H1 (cell line): ENCODE measurements at regions not wholly inside any gene's neighbourhood (a gene's known extent, or its start where the extent isn't known, plus 50 kb on each side); places are given as distances from the start of the nearest gene placed in this dataset.
A peak's percentile ranks its signal among the peaks of the same experiment; 100 is the strongest.

Source experiments
- CTCF ChIA-PET: fragments of 300-600 bp; sonication (Branson Sonifier 250); formaldehyde crosslinking; loops from one replicate; lab custom pipeline; 2021; ENCODE audit not compliant: partially characterized antibody; lab: Charles Lee
- POLR2A ChIA-PET: fragments of 300-600 bp; sonication (Branson Sonifier 250); formaldehyde crosslinking; loops from one replicate; lab custom pipeline; 2021; ENCODE audit warnings: inconsistent platforms; ENCODE audit not compliant: partially characterized antibody; lab: Charles Lee
- DNase-seq, 2 experiments: peaks; one replicate each; pipeline versions ENCODE4 v3.0.0 to v3.0.0-alpha.2; 2010 to 2022; ENCODE audit warnings: low spot score in 2 of 2, low read depth in 1 of 2, mixed read lengths in 1 of 2
- FAIRE-seq: peaks from 2 replicates; lab custom pipeline; 2011; peaks lifted over from hg19 to GRCh38; lab: Jason Lieb, UNC
- H2AFZ ChIP-seq: 2 replicates; pipeline ENCODE4 v1.8.1; 2012; ENCODE audit warnings: low read length, inconsistent platforms
- H2AK5ac ChIP-seq: 2 replicates; pipeline ENCODE4 v1.6.1; 2013; ENCODE audit warnings: low read depth, low read length
- H2BK120ac ChIP-seq: replicated peaks from 2 replicates; pipeline ENCODE3; 2013; ENCODE audit warnings: low read depth, low read length, inconsistent platforms
- H2BK12ac ChIP-seq: 2 replicates; pipeline ENCODE4 v1.6.1; 2013; ENCODE audit warnings: low read depth, low read length
- H2BK15ac ChIP-seq: 2 replicates; pipeline ENCODE4 v1.6.1; 2013; ENCODE audit warnings: low read length
- H2BK20ac ChIP-seq: 2 replicates; pipeline ENCODE4 v1.6.1; 2013; ENCODE audit warnings: low read length
- H2BK5ac ChIP-seq: 2 replicates; pipeline ENCODE4 v1.6.1; 2013; ENCODE audit warnings: low read depth, low read length
- H3K14ac ChIP-seq: 2 replicates; pipeline ENCODE4 v1.6.1; 2013; ENCODE audit warnings: inconsistent platforms; ENCODE audit not compliant: insufficient read length
- H3K18ac ChIP-seq: 2 replicates; pipeline ENCODE4 v1.6.1; 2013; ENCODE audit warnings: low read length; ENCODE audit errors: extremely low read depth
- H3K23ac ChIP-seq: 2 replicates; pipeline ENCODE4 v1.6.1; 2013; ENCODE audit warnings: inconsistent platforms; ENCODE audit not compliant: insufficient read length
- H3K23me2 ChIP-seq: 2 replicates; pipeline ENCODE4 v1.6.1; 2013; ENCODE audit warnings: low read depth, low read length
- H3K27ac ChIP-seq: 2 replicates; pipeline ENCODE4 v1.6.1; 2011; ENCODE audit warnings: low read depth, low read length, inconsistent platforms
- H3K27me3 ChIP-seq, 4 experiments: replicated peaks in 1 of 4; 1 replicate in 1 of 4; 2 replicates in 3 of 4; pipeline versions ENCODE4 v1.6.1 to v1.8.1; 2011 to 2013; ENCODE audit warnings: low read length in 3 of 4, mild to moderate bottlenecking in 3 of 4, inconsistent platforms in 2 of 4, mixed read lengths in 2 of 4, moderate library complexity in 1 of 4; ENCODE audit not compliant: control insufficient read depth in 3 of 4, insufficient read depth in 3 of 4; ENCODE audit errors: extremely low read depth in 1 of 4
- H3K36me3 ChIP-seq, 4 experiments: 2 replicates each; pipeline versions ENCODE4 v1.6.1 to v1.8.1; 2011 to 2013; ENCODE audit warnings: mild to moderate bottlenecking in 4 of 4, low read length in 3 of 4, moderate library complexity in 2 of 4, control low read depth in 1 of 4, inconsistent platforms in 1 of 4; ENCODE audit not compliant: insufficient read depth in 4 of 4, control insufficient read depth in 2 of 4
- H3K4ac ChIP-seq: replicated peaks from 2 replicates; pipeline ENCODE3; 2013; ENCODE audit warnings: low read length, low read depth, mixed read lengths, inconsistent platforms; ENCODE audit not compliant: insufficient read length
- H3K4me1 ChIP-seq, 4 experiments: replicated peaks in 1 of 4; 1 replicate in 1 of 4; 2 replicates in 3 of 4; pipeline versions ENCODE4 v1.6.1 to v1.8.1; 2011 to 2013; ENCODE audit warnings: low read length in 3 of 4, inconsistent platforms in 2 of 4, mixed read lengths in 1 of 4; ENCODE audit not compliant: insufficient read depth in 4 of 4, control insufficient read depth in 3 of 4
- H3K4me2 ChIP-seq, 2 experiments: 2 replicates each; pipeline versions ENCODE4 v1.6.1 to v1.8.1; 2011 to 2013; ENCODE audit warnings: low read depth in 2 of 2, low read length in 2 of 2, control low read depth in 1 of 2, inconsistent platforms in 1 of 2, mild to moderate bottlenecking in 1 of 2; ENCODE audit not compliant: insufficient read depth in 1 of 2
- H3K4me3 ChIP-seq, 4 experiments: fragments of 200-600, 300-600 bp in 1 of 4; sonication (generic), shearing (Covaris generic), sonication (Bioruptor Twin) in 1 of 4; 2 replicates each; pipeline versions ENCODE4 v1.5.1 to v1.8.1; 2011 to 2016; ENCODE audit warnings: low read length in 4 of 4, low read depth in 3 of 4, control low read depth in 2 of 4, inconsistent platforms in 2 of 4, mild to moderate bottlenecking in 2 of 4, mixed read lengths in 1 of 4, moderate library complexity in 1 of 4; ENCODE audit not compliant: insufficient read depth in 2 of 4; ENCODE audit errors: extremely low read depth in 1 of 4
- H3K56ac ChIP-seq: replicated peaks from 2 replicates; pipeline ENCODE3; 2013; ENCODE audit warnings: low read depth, mild to moderate bottlenecking, mixed read lengths, low read length, inconsistent platforms; ENCODE audit not compliant: insufficient read length
- H3K79me1 ChIP-seq: 2 replicates; pipeline ENCODE4 v1.6.1; 2013; ENCODE audit warnings: low read depth, low read length, control low read depth
- H3K79me2 ChIP-seq, 2 experiments: 2 replicates each; pipeline versions ENCODE4 v1.6.1 to v1.8.1; 2012 to 2013; ENCODE audit warnings: low read length in 2 of 2, mild to moderate bottlenecking in 2 of 2, inconsistent platforms in 1 of 2; ENCODE audit not compliant: insufficient read depth in 2 of 2, control insufficient read depth in 1 of 2
- H3K9ac ChIP-seq, 4 experiments: replicated peaks in 1 of 4; 1 replicate in 1 of 4; 2 replicates in 3 of 4; pipeline versions ENCODE4 v1.6.1 to v1.8.1; 2011 to 2013; ENCODE audit warnings: low read depth in 3 of 4, low read length in 3 of 4, control low read depth in 2 of 4, mild to moderate bottlenecking in 2 of 4, moderate library complexity in 2 of 4, inconsistent platforms in 1 of 4; ENCODE audit errors: extremely low read depth in 1 of 4
- H3K9me3 ChIP-seq, 2 experiments: 2 replicates each; pipeline versions ENCODE4 v1.6.1 to v1.8.1; 2012 to 2013; ENCODE audit warnings: mild to moderate bottlenecking in 2 of 2, moderate library complexity in 2 of 2, control low read depth in 1 of 2, inconsistent platforms in 1 of 2, low read depth in 1 of 2, low read length in 1 of 2, mixed read lengths in 1 of 2; ENCODE audit not compliant: insufficient read depth in 2 of 2
- H4K20me1 ChIP-seq, 2 experiments: replicated peaks in 1 of 2; 2 replicates each; pipeline versions ENCODE3 to v1.8.1; 2011 to 2013; ENCODE audit warnings: inconsistent platforms in 2 of 2, low read length in 2 of 2, mild to moderate bottlenecking in 1 of 2; ENCODE audit not compliant: insufficient read depth in 2 of 2, control insufficient read depth in 1 of 2
- H4K5ac ChIP-seq: 2 replicates; pipeline ENCODE4 v1.6.1; 2013; ENCODE audit warnings: low read length, low read depth, mixed read lengths, inconsistent platforms; ENCODE audit not compliant: insufficient read length
- H4K8ac ChIP-seq: 2 replicates; pipeline ENCODE4 v1.8.0; 2013; ENCODE audit warnings: mild to moderate bottlenecking, moderate library complexity, low read length, inconsistent platforms; ENCODE audit not compliant: insufficient read depth; ENCODE audit errors: extremely low read depth
- H4K91ac ChIP-seq: replicated peaks from 2 replicates; pipeline ENCODE3; 2013; ENCODE audit warnings: low read length, mixed read lengths, inconsistent platforms; ENCODE audit not compliant: insufficient read length
- BCL11A ChIP-seq, 2 experiments: IDR thresholded peaks; one replicate each; pipeline ENCODE4 v1.6.1; 2011; ENCODE audit warnings: low read depth in 2 of 2, low read length in 2 of 2, mild to moderate bottlenecking in 2 of 2
- CHD2 ChIP-seq: IDR thresholded peaks from 2 replicates; pipeline ENCODE4 v1.6.1; 2012; ENCODE audit warnings: low read length, improper control_type of control experiment
- CREB1 ChIP-seq: IDR thresholded peaks from 2 replicates; pipeline ENCODE4 v1.6.1; 2012; ENCODE audit warnings: inconsistent platforms
- EGR1 ChIP-seq: IDR thresholded peaks from 2 replicates; pipeline ENCODE4 v1.6.1; 2011; ENCODE audit warnings: low read depth, low read length, borderline replicate concordance
- FOSL1 ChIP-seq: IDR thresholded peaks from 2 replicates; pipeline ENCODE4 v1.6.1; 2011; ENCODE audit warnings: mild to moderate bottlenecking, low read depth, low read length, moderate library complexity; ENCODE audit not compliant: insufficient read depth
- MAX ChIP-seq: IDR thresholded peaks from 2 replicates; pipeline ENCODE4 v1.6.1; 2012; ENCODE audit warnings: inconsistent platforms
- NRF1 ChIP-seq: IDR thresholded peaks from 2 replicates; pipeline ENCODE4 v1.6.1; 2011; ENCODE audit warnings: mild to moderate bottlenecking, low read depth, low read length, improper control_type of control experiment
- POLR2A ChIP-seq, 2 experiments: IDR thresholded peaks; 1 replicate in 1 of 2; 2 replicates in 1 of 2; pipeline ENCODE4 v1.6.1; 2011; ENCODE audit warnings: low read depth in 2 of 2, low read length in 2 of 2, mild to moderate bottlenecking in 2 of 2; ENCODE audit errors: control extremely low read depth in 1 of 2
- SP1 ChIP-seq: IDR thresholded peaks from 2 replicates; pipeline ENCODE4 v1.6.1; 2011; ENCODE audit warnings: low read depth, low read length
- SP4 ChIP-seq: IDR thresholded peaks from 2 replicates; pipeline ENCODE4 v1.6.1; 2012; ENCODE audit warnings: low read length, inconsistent platforms
- TEAD4 ChIP-seq: IDR thresholded peaks from 2 replicates; pipeline ENCODE4 v1.6.1; 2012; ENCODE audit warnings: low read depth, low read length, inconsistent platforms, mixed read lengths
- ZNF274 ChIP-seq: IDR thresholded peaks from 2 replicates; pipeline ENCODE4 v1.7.0; 2012; ENCODE audit warnings: low read length, borderline replicate concordance; ENCODE audit errors: extremely low read depth
- WGBS, 2 experiments: shearing (Covaris generic) in 1 of 2; methylation state at CpG; one replicate each; pipeline versions ENCODE4 v1.1.6 to v1.1.7; 2013 to 2015; ENCODE audit warnings: low lambda C conversion rate in 2 of 2, mixed read lengths in 2 of 2, inconsistent platforms in 1 of 2, low coverage in 1 of 2, missing lambda C conversion rate in 1 of 2; ENCODE audit not compliant: insufficient replicate concordance in 2 of 2, insufficient coverage in 1 of 2, insufficient read length in 1 of 2; ENCODE audit errors: extremely low coverage in 1 of 2, missing lambda C conversion rate in 1 of 2; 5-methylcytosine and 5-hydroxymethylcytosine counted together
- TF ChIP-seq, protein P1 (sequence below): IDR thresholded peaks from 2 replicates; pipeline ENCODE4 v1.6.1; 2011; ENCODE audit warnings: low read length, improper control_type of control experiment
- TF ChIP-seq, protein P2 (sequence below): IDR thresholded peaks from 2 replicates; pipeline ENCODE4 v1.6.1; 2012; ENCODE audit warnings: inconsistent platforms

GRCh38 chr12:98385641-98386040 is 129.7 kb upstream of the TMPO start:
- Histone ChIP-seq H3K23me2 (no peaks in the 10 kb centered on the region), H3K18ac (no peak overlapping the region), H3K4me2 (no peak overlapping the region), H3K56ac (no peak overlapping the region), H2BK20ac (no peak overlapping the region), H2BK15ac (no peak overlapping the region), H2BK5ac (no peak overlapping the region), H2AFZ (0 out of 2 replicates have a peak overlapping the region, but pooled peaks have one; percentile 58), H3K79me2 (no peaks in the 10 kb centered on the region), H4K8ac (no peak overlapping the region), H3K4me3 (no peak overlapping the region), H4K91ac (no peak overlapping the region), H2BK120ac (no peak overlapping the region), H3K4ac (no peak overlapping the region), H2AK5ac (no peak overlapping the region), H3K79me1 (no peaks in the 10 kb centered on the region), H4K20me1 (no peaks in the 10 kb centered on the region), H3K36me3 (no peaks in the 10 kb centered on the region), H3K9ac (no peak overlapping the region), H3K4me1 (no peaks in the 10 kb centered on the region; a peak in 1 of 7 replicates), H2BK12ac (no peak overlapping the region), H3K9me3 (no peaks in the 10 kb centered on the region), H3K23ac (no peak overlapping the region), H3K27me3 (no peaks in the 10 kb centered on the region), H3K27ac (no peak overlapping the region), H3K14ac (no peak overlapping the region), H4K5ac (no peak overlapping the region)
- FAIRE-seq (no peak), DNase-seq (no peak)
- ChIA-PET POLR2A (no interaction called here), CTCF (interaction anchor here (0.8 to 2.5 kb wide), 5 partner anchors 9 to 425 kb away, joined by 3 to 12 read pairs (median 3); no protein-coding TSS in a partner anchor)
- WGBS, 2 experiments: 86% methylated on average over 1 of the region's 1 CpG; no CpG with 5 or more reads in 1 of the 2 experiments
- TF ChIP-seq CREB1 (no peak), TEAD4 (no peak), NRF1 (no peak), POLR2A (IDR thresholded peaks at IDR 0.05; ENCODE audit: control extremely low read depth in 1 of 2, low read depth in 2 of 2, low read length in 2 of 2) (no peak), CHD2 (no peak), SP1 (no peak), EGR1 (no peak), FOSL1 (no peak), BCL11A (IDR thresholded peaks at IDR 0.05; ENCODE audit: low read depth in 2 of 2, low read length in 2 of 2) (no peak), SP4 (no peak), ZNF274 (no peak), MAX (peak; percentile 31; the same call in 1 of the 2 replicates)
- TF ChIP-seq, protein P1, sequence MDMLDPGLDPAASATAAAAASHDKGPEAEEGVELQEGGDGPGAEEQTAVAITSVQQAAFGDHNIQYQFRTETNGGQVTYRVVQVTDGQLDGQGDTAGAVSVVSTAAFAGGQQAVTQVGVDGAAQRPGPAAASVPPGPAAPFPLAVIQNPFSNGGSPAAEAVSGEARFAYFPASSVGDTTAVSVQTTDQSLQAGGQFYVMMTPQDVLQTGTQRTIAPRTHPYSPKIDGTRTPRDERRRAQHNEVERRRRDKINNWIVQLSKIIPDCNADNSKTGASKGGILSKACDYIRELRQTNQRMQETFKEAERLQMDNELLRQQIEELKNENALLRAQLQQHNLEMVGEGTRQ: no peak
- TF ChIP-seq, protein P2, sequence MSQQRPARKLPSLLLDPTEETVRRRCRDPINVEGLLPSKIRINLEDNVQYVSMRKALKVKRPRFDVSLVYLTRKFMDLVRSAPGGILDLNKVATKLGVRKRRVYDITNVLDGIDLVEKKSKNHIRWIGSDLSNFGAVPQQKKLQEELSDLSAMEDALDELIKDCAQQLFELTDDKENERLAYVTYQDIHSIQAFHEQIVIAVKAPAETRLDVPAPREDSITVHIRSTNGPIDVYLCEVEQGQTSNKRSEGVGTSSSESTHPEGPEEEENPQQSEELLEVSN: no peak
